ENCODE measurements at regions not wholly inside any gene's neighbourhood (a gene's known extent, or its start where the extent isn't known, plus 50 kb on each side); places are given as distances from the start of the nearest gene placed in this dataset.

- TF ChIP-seq CTCF (IDR thresholded peaks at IDR 0.05; ENCODE audit: poor library complexity): no peak
- no peak for TF ChIP-seq EZH2phosphoT487 (IDR thresholded peaks at IDR 0.05; ENCODE audit: low read depth, severe bottlenecking, unreplicated experiment)
These were observed 55.9 kb upstream of the HAAO start for GRCh38 chr2:42848265-42848664.
